UCSD-AML1 (cell line): ENCODE measurements at regions not wholly inside any gene's neighbourhood (a gene's known extent, or its start where the extent isn't known, plus 50 kb on each side); places are given as distances from the start of the nearest gene placed in this dataset.
"Not testable (repeated sequence)": the region's sequence is repeated elsewhere in the genome, so short reads cannot be mapped to it uniquely, and the experiment has no call there.

Experiments
- DNase-seq: peaks from one replicate; lab custom pipeline; 2025; ENCODE audit not compliant: unreplicated experiment; lab: John Stamatoyannopoulos, UW

DNA sequence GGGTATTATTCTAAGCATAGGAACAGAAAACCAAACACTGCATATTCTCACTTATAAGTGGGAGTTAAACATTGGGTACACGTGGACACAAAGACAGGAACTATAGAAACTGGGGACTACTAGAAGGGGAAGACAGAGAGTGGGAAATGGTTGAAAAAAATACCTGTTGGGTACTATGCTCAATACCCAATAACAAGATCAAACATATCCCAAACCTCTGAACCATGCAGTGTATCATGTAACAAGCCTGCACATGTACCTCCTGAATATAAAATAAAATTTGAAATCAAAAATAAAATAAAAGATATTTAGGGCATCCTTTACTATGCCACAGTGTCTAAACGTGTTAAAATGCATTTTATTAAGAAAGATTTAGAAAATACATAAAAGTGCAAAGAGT, 221.0 kb upstream of the TFPI start:
- no peak for DNase-seq

DNA sequence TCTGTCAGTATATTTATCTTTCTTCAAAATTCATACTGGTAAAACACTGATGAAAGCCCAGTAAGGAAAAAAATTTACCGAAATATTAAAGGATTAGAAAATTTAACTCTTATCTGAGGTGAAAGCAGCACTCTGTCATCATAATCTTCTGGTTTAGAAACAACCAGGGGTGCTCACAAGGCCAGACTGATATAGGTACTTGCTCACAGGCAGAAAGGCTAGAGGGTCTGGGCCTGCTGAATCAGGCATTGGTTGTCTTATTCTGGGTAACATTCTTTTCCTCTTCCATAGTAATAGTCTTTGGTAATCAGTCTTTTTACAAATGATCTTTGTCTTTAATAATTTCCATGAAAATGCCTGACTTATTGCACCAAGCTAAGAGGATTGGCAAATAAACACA, 221.4 kb upstream of the TFPI start:
- no peak for DNase-seq

DNA sequence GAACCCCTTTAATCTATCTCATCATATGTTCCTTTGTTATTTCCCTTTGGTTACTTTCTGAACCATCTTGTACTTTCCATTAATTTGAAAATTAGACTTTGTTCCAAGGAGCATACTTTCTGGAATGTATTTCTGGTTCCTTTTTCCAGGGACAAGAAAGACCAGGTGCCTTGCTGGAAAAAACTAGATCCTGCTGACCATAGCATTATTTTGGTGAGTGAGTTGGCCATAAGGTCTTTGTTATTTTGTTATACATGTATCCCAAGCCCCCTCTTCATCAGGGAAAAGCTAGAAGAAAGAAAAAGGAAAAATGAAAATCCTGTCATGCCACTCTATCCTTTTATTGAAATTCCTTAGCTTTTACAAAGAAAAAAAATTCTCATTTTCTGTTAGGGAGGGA, 228.1 kb upstream of the TFPI start:
- DNase-seq, result no peak

DNA sequence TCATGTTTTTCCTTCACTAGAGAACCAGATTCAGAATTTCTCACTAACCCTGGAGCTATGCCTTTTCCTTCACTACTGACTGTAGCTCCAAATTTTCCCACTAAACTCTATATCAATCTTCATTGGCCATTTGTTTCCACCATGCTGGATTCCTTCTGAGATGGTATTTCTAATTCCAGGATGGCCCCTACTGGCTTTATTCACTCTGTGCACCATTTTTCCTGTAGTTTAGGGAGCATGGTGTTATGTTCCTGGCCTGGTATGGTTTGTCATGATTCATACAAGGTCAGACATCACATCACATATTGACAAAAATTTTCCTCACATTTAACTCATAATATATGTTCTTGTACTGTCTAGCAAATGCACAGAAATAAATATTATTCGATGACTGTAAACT, 229.2 kb upstream of the TFPI start:
- no peak for DNase-seq

DNA sequence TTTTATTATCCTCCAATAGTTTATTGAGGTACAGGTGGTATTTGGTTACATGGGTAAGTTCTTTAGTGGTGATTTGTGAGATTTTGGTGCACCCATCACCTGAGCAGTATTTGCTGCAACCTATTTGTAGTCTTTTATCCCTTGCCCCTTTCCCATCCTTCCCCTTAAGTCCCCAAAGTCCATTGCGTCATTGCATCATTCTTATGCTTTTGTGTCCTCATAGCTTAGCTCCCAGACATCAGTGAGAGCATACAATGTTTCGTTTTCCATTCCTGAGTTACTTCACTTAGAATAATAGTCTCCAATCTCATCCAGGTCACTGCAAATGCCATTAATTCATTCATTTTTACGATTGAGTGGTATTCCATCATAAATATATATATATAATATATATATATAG, 229.9 kb upstream of the TFPI start:
- not testable (repeated sequence) for DNase-seq

DNA sequence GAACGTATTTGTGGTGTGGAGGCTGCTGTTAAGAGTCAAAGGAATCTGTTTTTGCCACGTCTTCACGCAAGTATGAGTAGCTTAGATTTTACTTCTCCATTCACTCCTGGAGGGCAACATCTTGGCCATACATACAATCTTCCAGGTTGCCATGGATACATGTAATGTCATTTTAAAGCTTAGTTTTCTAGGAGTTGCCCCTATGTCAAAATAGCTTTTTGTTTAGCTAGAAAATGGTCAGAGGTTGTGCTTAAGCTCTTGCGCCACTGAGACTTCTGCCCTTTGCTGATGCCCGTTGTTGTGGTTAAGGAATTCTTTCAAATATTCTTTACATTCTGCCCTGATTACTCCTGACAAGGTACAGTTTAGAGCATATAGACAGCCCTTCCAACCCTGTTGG, 245.4 kb upstream of the TFPI start:
- DNase-seq, result no peak

DNA sequence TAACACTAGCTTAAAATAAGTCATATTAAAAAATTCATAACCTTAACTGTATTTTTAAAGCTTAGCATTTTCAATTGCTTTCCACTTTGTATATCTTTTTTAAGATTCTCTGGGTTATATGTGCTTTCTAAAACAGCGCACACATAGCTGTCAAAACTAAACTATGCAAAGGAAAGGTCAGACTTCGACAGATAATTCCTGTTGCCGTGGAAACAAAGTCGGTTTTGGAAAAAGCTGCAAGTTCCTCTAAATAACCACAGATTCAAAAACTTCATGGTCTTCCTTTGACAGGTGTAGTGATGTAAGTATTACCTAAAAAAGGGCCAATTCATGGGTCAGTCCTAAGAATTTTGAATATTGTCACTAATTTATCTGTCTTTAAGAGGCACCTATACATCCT, 249.6 kb upstream of the TFPI start:
- DNase-seq, result no peak

DNA sequence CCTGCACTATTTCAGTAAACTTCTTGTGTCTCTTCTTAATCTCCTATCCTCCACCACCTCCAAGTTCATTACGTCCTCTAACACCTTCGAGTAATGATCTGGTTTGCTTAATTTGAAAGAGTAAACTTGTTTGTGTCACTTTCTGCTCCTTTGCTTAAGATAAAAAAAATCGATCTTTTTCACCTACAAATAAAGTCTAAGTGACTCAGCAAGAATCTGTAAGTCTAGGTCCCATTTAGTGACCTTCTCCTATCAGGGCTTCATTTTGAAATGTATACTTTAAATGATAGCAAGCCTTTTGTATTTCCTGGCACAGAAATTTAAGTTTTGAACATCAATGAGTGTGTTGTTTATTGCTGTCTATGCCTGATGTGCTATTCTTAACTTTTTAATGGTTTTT, 260.9 kb upstream of the TFPI start:
- DNase-seq, result no peak

DNA sequence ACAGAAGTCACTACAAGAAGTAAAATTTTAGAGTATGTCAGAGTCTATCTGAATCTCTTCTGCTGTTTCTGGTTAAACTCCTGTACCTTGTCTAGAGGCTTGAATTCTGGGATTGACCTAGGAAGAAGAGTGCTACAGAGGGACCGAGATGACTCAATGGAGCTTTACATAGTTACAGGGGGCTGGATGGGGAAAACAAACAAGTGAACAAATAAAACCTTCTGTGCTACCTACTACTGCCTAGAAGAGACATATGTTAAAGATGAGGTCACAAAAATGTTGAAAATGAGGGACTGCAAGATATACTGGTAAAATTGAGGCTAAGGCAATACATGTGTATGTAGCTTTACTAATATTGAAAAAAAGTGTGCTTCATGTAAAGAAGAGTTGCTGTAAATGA, 265.4 kb upstream of the TFPI start:
- no peak for DNase-seq

DNA sequence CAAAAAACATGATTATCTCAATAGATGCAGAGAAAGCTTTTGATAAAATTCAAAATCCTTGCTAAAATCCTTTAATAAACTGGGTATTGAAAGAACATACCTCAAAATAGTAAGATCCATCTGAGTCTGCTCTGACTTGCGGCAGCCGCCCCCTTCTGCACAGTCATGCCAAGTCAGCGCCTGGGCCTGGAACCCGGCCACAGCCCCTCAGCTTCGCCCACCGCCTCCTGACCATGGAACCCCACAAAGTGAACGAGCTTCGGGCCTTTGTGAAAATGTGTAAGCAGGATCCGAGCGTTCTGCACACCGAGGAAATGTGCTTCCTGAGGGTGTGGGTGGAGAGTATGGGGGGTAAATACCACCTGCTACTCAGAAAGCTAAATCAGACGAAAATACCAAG, 270.9 kb upstream of the TFPI start:
- DNase-seq, result no peak

DNA sequence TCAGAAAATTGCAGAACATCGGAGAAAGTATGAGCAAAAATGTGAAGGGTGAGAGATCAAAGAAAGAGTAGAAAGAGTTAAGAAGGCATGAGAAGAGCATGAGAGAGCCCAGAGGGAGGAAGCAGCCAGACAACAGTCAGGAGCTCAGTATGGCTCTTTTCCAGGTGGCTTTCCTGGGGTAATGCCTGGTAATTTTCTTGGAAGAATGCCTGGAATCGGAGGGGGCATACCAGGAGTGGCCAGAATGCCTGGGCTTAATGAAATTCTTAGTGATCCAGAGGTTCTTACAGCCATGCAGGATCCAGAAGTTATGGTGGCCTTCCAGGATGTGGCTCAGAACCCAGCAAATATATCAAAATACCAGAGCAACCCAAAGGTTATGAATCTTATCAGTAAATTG, 271.8 kb upstream of the TFPI start:
- no peak for DNase-seq

DNA sequence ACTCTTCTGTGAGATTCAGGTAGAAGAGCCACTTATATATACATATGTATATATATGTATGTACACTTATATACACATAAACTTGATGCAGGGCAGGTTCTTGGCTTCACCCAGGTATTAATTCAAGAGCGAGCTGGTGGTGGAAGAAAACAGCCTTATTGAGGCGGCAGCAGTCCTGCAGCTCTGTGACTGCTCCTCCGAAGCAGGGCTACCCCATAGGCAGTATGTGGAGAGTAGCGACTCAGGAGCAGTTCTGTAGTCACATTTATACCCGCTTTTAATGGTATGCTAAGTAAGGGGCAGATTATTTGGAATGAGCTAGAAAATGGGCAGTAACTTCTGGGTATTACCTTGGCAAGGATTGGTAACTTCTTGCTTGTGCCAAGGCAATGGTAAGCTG, 280.6 kb upstream of the TFPI start:
- no peak for DNase-seq

DNA sequence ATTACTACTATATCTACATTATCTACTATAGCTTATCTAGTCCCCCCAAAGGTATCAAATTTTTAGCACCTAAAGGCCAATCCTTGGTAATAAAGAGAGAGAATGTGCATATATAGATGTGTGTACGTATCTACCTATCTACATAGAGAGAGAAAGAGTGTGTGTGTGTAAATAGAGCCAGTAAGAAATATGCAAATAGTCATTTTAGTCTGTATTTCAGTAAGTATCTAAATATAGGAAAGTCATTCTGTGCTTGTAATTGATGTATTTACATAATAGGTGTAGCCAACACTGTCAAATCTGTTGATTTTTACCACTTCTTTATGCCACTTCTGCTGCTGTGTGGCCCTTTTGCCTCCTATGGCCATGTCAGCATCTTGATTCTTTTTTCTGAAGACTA, 284.5 kb upstream of the TFPI start:
- DNase-seq, result no peak

DNA sequence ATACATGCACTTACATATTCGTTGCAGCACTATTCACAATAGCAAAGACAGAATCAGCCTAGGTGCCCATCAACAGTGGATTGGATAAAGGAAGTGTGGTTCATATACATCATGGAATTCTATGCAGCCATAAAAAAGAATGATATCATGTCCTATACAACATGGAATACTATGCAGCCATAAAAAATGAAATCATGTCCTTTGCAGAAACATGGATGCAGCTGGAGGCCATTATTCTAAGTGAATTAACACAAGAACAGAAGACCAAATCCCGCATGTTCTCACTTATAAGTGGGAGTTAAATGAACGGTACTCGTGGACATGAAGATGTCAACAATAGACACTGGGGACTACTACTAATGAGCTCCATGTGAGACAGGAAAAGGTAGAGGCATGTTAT, 288.1 kb upstream of the TFPI start:
- DNase-seq, result no peak

DNA sequence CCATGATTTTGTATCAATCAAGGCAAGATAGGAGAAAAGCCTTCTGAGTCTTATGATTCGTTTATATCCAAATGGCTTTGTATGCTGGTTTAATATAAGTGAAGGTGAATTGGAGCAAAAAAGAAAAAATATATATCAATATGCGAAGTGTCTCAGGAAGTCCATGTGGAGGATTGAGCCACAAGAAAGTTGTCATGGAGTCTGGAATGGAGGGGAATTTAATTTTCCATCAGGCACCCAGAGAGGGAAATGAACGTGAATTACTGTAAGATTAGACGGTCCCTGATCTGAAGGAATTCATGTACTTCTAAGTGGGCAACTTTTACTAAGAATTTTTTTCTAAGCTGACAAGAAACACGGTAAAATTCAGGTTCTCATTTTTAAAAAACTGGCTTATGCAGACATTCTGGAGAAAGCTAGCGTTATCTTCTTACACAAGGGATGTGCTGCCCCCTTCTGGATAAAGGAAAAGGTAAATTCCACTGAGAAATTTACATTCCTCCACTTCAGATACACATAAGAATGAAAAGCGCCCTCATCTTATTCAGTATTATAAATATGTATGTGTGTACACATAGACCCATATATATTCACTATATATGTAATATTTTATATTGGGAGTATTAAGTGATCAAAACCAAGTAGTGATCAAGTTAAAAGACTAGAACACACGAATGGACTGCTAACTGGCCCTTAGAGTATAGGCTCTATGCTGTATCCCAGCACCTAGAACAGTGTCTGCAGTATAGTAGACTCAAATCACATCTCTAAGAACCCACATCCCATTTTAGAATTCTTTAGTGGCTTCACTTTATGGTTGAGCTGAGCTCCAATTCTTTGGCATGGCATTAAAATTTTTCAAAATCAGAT, 289.0 kb upstream of the TFPI start:
- no peak for DNase-seq

DNA sequence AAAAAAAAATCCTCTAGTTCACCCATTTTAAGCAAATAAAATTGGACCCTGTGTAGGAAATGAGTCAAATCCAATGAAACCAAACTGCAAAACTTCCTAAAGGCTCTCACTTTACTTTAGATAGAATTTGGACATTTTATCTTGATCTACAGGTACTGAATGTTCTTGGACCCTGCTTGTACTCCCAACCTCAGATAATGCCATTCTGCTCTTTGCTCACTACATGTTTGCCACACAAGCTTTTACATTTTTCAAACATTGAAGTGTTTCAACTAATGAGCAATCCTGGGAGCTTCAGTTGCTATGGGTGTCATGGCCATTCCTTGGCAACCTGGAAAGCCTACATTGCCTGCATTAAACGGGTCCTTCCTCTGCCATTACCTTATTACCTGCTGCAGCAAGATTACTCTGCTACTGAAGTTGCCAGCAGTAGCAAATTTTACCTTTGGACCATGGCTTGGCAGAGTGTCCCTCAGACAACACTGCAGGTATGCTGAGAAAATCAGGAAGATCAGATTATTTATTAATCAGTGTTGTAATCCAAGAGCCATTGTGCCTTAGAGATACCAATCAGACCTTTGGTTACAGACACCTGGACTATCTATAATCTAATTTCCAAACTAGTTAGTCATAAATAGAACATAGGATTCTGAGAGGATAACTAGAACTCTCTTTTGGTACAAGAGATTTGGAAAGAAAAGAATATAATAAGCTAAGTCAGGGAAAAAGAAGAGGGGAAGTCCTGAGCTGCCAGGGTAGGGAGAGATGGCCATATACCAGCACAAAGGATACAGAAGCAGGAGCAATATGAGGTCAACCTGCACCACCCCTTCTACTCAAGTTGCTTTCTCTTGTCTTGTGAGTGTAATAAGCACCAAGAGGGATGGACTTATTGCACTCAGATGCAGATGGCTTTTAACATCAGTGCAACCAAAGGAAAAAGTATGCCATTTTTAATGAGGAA, 293.3 kb upstream of the TFPI start:
- no peak for DNase-seq

DNA sequence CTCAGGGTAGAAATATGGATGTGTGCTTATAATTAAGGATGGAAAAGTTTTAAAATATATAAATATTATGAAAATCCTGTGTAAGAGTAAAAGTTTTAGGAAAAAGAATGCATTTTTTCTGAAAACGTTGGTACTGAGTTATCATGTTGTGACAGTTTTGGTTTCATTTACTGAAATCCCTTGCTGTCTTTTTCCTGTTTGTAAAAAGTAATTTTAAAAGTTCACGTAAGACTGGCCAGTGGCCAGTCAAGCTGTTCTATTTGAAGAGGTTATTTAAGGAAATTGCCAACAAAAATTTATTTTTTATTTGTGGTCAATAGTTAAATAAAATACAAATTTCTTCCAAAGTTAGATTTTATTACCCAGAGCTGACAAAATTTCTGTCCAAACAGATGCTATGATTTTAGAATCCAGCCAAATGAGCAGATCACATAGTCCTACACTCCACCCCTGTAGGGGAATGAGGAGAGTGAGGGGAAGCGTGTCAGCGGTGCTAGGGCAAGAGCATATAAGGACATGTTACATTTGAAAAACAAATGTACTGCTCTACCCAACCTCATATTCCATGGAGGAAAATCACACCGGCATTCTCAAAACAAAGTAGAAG, 297.8 kb upstream of the TFPI start:
- DNase-seq, result no peak

DNA sequence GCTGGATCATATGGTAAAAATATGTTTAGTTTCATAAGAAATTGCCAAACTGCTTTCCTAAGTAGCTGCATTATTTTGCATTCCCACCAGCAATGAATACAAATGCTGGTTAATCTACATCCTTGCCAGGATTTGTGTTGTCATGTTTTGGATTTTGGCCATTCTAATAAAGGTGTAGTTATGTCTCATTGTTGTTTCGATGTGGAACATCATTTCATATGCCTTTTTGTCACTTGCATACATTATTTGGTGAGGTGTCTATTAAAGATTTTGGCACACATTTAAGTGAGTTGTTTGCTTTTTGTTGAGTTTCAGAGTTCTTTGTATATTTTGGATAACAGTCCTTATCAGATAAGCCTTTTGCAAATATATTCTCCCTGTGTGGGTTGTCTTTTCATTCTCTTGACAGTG, 299.2 kb upstream of the TFPI start:
- no peak for DNase-seq

DNA sequence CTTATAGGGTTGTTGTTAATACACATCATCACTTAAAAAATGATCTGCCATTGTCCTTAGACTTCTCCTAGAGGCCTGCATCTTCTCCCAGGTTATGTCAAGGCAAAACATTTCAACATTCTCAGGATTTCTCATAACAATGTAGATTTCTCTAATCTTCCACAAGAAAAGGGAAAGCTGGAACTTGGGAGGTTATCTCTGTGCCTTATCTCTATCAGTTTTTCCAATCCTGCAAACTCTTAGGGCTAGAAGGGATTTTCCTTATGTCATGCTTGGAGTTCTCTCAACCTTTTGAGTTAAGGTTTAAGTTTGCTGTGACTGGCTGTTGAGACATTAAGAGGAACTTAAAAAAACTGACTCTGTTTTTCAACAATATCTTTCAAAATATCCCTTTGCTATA, 300.6 kb upstream of the TFPI start:
- DNase-seq, result no peak

DNA sequence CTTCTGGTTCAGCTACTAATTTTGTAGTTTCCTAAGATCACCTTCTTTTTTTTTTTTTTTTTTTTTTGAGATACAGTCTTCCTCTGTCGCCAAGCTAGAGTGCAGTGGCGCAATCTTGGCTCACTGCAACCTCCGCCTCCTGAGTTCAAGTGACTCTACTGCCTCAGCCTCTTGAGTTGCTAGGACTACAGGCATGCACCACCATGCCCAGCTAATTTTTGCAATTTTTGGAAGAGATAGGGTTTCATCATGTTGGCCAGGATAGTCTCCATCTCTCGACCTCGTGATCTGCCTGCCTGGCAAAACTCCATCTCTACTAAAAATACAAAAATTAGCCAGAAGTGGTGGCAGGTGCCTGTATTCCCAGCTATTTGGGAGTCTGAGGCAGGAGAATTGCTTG, 301.5 kb upstream of the TFPI start:
- no peak for DNase-seq

DNA sequence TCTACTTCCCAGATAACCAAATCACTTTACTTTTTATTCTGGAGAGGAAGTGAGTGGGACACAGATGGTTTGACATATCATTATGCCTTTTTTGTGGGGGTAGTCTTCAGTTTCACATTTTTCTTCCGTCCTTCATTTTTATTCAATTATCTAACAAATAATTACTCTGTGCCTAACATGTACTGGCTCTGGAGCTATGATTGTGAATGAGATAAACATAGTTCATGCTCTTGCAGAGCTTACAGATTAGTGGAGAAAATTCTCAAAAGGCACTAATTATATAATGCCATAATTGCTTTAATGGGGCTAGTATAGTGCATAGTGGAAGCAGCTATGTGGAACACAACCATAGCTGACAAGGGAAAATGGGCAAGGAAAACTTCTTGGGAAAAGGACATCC, 303.6 kb upstream of the TFPI start:
- DNase-seq, result no peak

DNA sequence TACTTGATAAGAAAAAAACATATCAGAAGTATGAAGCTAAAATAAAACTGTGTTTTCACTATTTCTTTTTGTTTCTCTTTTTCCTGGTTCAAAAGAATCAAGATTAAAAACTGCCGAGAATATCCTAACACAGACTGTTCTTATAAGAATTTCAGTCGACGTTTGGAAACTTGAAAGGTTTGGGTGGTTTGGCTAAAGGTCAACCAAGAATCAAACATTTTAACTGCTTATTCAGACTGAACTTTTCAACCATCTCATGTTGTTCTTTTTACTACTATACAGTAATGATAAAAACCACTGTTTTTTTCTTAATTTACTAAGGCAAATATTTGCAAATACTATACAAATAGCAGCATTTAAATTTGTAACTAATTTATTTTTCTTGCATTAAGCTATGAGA, 308.5 kb upstream of the TFPI start:
- DNase-seq, result no peak
